GM23338 (cell line): ENCODE measurements at regions not wholly inside any gene's neighbourhood (a gene's known extent, or its start where the extent isn't known, plus 50 kb on each side); places are given as distances from the start of the nearest gene placed in this dataset.

Experiments used
- ATAC-seq: fragments of 200-7000 bp; cut with Tn5 transposase; 3 replicates; pipeline ENCODE4 v1.9.1; 2020
- DNase-seq: peaks from one replicate; pipeline ENCODE4 v3.0.0-alpha.2; 2015; ENCODE audit warnings: low spot score
- H2AFZ ChIP-seq: fragments of 200-600 bp; sonication (generic); 2 replicates; pipeline ENCODE4 v1.8.0; 2016; ENCODE audit warnings: antibody characterized with exemption, mild to moderate bottlenecking, moderate library complexity
- H3F3A ChIP-seq: fragments of 200-600 bp; sonication (generic); replicated peaks from 2 replicates; pipeline ENCODE4 v1.8.0; 2017; ENCODE audit warnings: antibody characterized with exemption, mixed run types, low read depth
- H3K27ac ChIP-seq: fragments of 200-600 bp; sonication (generic); 2 replicates; pipeline ENCODE4 v1.6.1; 2016; ENCODE audit warnings: low read depth
- H3K27me3 ChIP-seq: fragments of 200-600 bp; sonication (generic); 2 replicates; pipeline ENCODE4 v1.8.0; 2016; ENCODE audit warnings: mild to moderate bottlenecking, mixed run types, moderate library complexity; ENCODE audit not compliant: insufficient read depth
- H3K36me3 ChIP-seq: fragments of 200-600 bp; sonication (generic); 2 replicates; pipeline ENCODE4 v1.8.0; 2016; ENCODE audit warnings: mild to moderate bottlenecking; ENCODE audit not compliant: insufficient read depth
- H3K4me1 ChIP-seq: fragments of 200-600 bp; sonication (generic); 2 replicates; pipeline ENCODE4 v1.8.0; 2016; ENCODE audit warnings: mild to moderate bottlenecking, moderate library complexity; ENCODE audit not compliant: insufficient read depth
- H3K4me2 ChIP-seq: fragments of 200-600 bp; sonication (generic); 2 replicates; pipeline ENCODE4 v1.7.1; 2017; ENCODE audit warnings: mixed run types
- H3K4me3 ChIP-seq: fragments of 200-600 bp; sonication (generic); 2 replicates; pipeline ENCODE4 v1.6.1; 2016; ENCODE audit warnings: mixed run types
- H3K79me2 ChIP-seq: fragments of 200-600 bp; sonication (generic); replicated peaks from 2 replicates; pipeline ENCODE4 v1.8.0; 2017; ENCODE audit warnings: mild to moderate bottlenecking; ENCODE audit not compliant: insufficient read depth
- H3K9me2 ChIP-seq: fragments of 200-600 bp; sonication (generic); 2 replicates; pipeline ENCODE4 v1.8.0; 2017; ENCODE audit not compliant: insufficient read depth
- H4K20me1 ChIP-seq: fragments of 200-600 bp; sonication (generic); replicated peaks from 2 replicates; pipeline ENCODE4 v1.8.0; 2017; ENCODE audit warnings: mild to moderate bottlenecking; ENCODE audit not compliant: insufficient read depth
- H3K27ac Mint-ChIP-seq: 2 replicates; pipeline ENCODE4 v1.8.0; 2020; ENCODE audit warnings: inconsistent platforms, mild to moderate bottlenecking, moderate library complexity, mixed read lengths
- H3K27me3 Mint-ChIP-seq: 3 replicates; pipeline ENCODE4 v1.8.0; 2022; ENCODE audit warnings: low read depth, mild to moderate bottlenecking, moderate library complexity, mixed read lengths, inconsistent platforms; ENCODE audit not compliant: insufficient read depth, poor library complexity
- H3K36me3 Mint-ChIP-seq: 3 replicates; pipeline ENCODE4 v1.8.0; 2021; ENCODE audit warnings: low read depth, mild to moderate bottlenecking, inconsistent platforms, moderate library complexity, mixed read lengths
- H3K4me1 Mint-ChIP-seq: 3 replicates; pipeline ENCODE4 v1.8.0; 2020; ENCODE audit warnings: mild to moderate bottlenecking, inconsistent platforms, mixed read lengths
- H3K4me3 Mint-ChIP-seq: 3 replicates; pipeline ENCODE4 v1.8.0; 2021; ENCODE audit warnings: moderate library complexity, mild to moderate bottlenecking, inconsistent platforms, mixed read lengths
- H3K9me3 Mint-ChIP-seq: 3 replicates; pipeline ENCODE4 v1.8.0; 2020; ENCODE audit warnings: moderate library complexity, mild to moderate bottlenecking, inconsistent platforms, mixed read lengths
- CREB1 ChIP-seq: fragments of 250-450 bp; sonication (Bioruptor Pico); IDR thresholded peaks from 2 replicates; pipeline ENCODE4 v1.5.0; 2020; ENCODE audit warnings: low read depth, mild to moderate bottlenecking, moderate library complexity
- EZH2 ChIP-seq: fragments of 200-600 bp; sonication (generic); IDR thresholded peaks from one replicate; pipeline ENCODE4 v1.8.0; 2017; ENCODE audit warnings: antibody characterized with exemption, mild to moderate bottlenecking, low read depth; ENCODE audit not compliant: unreplicated experiment
- EZH2phosphoT487 ChIP-seq: fragments of 200-600 bp; sonication (generic); IDR thresholded peaks from one replicate; pipeline ENCODE4 v1.8.1; 2018; ENCODE audit warnings: antibody characterized with exemption; ENCODE audit not compliant: unreplicated experiment
- JUNB ChIP-seq: IDR thresholded peaks from one replicate; pipeline ENCODE4 v1.6.1; 2016; ENCODE audit warnings: antibody characterized with exemption; ENCODE audit not compliant: unreplicated experiment
- NANOG ChIP-seq: IDR thresholded peaks from 2 replicates; pipeline ENCODE4 v1.6.1; 2016; ENCODE audit warnings: antibody characterized with exemption, borderline replicate concordance
- POLR2AphosphoS5 ChIP-seq: IDR thresholded peaks from 2 replicates; pipeline ENCODE4 v1.6.1; 2016; ENCODE audit warnings: antibody characterized with exemption, low read depth
- STAT1 ChIP-seq: IDR thresholded peaks from one replicate; pipeline ENCODE4 v1.6.1; 2016; ENCODE audit warnings: antibody characterized with exemption; ENCODE audit not compliant: unreplicated experiment
- ZNF114 ChIP-seq: fragments of 250-450 bp; sonication (Bioruptor Pico); IDR thresholded peaks from 2 replicates; pipeline ENCODE4 v1.5.0; 2020; ENCODE audit warnings: mild to moderate bottlenecking, moderate library complexity
- ZNF331 ChIP-seq: fragments of 250-450 bp; sonication (Bioruptor Pico); IDR thresholded peaks from 2 replicates; pipeline ENCODE4 v1.5.0; 2020; ENCODE audit warnings: low read depth, mild to moderate bottlenecking, moderate library complexity
- TF ChIP-seq, protein P1 (sequence below): IDR thresholded peaks from one replicate; pipeline ENCODE4 v1.6.1; 2018; ENCODE audit warnings: antibody characterized with exemption; ENCODE audit not compliant: unreplicated experiment
- TF ChIP-seq, protein P2 (sequence below): IDR thresholded peaks from 2 replicates; pipeline ENCODE4 v1.6.1; 2016; ENCODE audit warnings: antibody characterized with exemption
- TF ChIP-seq, protein P3 (sequence below), 2 experiments: fragments of 200-600 bp in 1 of 2; sonication (generic) in 1 of 2; conservative IDR thresholded peaks; 2 replicates each; pipeline versions ENCODE4 v1.5.1 to v1.6.1; 2016 to 2017; ENCODE audit warnings: antibody characterized with exemption in 2 of 2, low read depth in 2 of 2, mild to moderate bottlenecking in 2 of 2, moderate library complexity in 1 of 2
- TF ChIP-seq, protein P4 (sequence below): fragments of 250-450 bp; sonication (Bioruptor Pico); IDR thresholded peaks from 2 replicates; pipeline ENCODE4 v1.5.0; 2020; ENCODE audit warnings: mild to moderate bottlenecking, moderate library complexity

DNA sequence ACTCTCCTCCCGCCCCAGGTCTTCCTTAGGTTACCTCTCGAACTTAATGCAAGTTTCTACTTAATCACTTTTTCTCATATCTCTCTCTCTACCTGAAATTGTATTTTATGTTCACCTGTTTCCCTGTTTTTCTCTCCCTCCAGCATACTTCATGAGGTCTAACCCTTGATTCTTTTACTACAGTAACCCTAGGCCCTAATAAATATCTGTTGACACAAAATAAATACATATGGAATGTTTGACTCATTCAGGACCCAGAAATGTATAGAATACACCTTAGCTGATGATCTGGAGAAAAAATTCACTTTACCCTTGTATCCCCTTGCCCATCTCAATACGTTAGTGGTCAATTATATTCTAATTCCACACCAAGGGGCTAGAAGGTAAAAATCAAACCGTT lies 250.9 kb upstream of the PTGER4 start (continued):
- TF ChIP-seq ZNF331 (no peak), ZNF114 (CRISPR knock-in tag) (no peak), EZH2 (no peak), EZH2phosphoT487 (no peak), JUNB (no peak)

DNA sequence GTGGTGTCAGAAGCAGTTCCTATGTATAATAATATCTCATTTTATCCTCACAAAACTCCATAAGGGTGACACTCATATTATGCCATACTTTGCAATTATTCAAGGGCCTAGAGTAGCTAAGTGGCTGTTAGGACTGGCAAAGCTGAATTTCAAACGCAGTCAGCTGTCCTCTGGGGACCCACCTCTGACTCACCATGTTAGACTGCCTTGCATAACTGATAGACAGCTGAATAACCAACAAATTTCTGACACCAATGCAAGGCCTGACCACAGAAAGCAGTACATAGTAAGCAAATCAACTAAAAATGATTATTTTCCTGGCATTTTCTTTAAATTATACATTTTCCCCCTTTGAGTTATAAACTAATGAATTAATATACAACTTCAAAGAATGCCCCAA lies 251.6 kb upstream of the PTGER4 start:
- H3K27me3 ChIP-seq: no peaks in the 10 kb centered on the region
- ATAC-seq: no peak

More for the DNA sequence above, 251.6 kb upstream of the PTGER4 start:
- H3K9me3 Mint-ChIP-seq: peaks cover 27% of the 10 kb centered on the region
- no peaks in the 10 kb centered on the region for H3K27me3 Mint-ChIP-seq
- no peak overlapping the region for H2AFZ ChIP-seq
- TF ChIP-seq EZH2 (no peak), POLR2AphosphoS5 (no peak), EZH2phosphoT487 (no peak), NANOG (no peak), ZNF331 (no peak), STAT1 (no peak), JUNB (no peak), CREB1 (no peak), ZNF114 (CRISPR knock-in tag) (no peak)
- TF ChIP-seq, protein P1, sequence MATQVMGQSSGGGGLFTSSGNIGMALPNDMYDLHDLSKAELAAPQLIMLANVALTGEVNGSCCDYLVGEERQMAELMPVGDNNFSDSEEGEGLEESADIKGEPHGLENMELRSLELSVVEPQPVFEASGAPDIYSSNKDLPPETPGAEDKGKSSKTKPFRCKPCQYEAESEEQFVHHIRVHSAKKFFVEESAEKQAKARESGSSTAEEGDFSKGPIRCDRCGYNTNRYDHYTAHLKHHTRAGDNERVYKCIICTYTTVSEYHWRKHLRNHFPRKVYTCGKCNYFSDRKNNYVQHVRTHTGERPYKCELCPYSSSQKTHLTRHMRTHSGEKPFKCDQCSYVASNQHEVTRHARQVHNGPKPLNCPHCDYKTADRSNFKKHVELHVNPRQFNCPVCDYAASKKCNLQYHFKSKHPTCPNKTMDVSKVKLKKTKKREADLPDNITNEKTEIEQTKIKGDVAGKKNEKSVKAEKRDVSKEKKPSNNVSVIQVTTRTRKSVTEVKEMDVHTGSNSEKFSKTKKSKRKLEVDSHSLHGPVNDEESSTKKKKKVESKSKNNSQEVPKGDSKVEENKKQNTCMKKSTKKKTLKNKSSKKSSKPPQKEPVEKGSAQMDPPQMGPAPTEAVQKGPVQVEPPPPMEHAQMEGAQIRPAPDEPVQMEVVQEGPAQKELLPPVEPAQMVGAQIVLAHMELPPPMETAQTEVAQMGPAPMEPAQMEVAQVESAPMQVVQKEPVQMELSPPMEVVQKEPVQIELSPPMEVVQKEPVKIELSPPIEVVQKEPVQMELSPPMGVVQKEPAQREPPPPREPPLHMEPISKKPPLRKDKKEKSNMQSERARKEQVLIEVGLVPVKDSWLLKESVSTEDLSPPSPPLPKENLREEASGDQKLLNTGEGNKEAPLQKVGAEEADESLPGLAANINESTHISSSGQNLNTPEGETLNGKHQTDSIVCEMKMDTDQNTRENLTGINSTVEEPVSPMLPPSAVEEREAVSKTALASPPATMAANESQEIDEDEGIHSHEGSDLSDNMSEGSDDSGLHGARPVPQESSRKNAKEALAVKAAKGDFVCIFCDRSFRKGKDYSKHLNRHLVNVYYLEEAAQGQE: no peak
- TF ChIP-seq, protein P2, sequence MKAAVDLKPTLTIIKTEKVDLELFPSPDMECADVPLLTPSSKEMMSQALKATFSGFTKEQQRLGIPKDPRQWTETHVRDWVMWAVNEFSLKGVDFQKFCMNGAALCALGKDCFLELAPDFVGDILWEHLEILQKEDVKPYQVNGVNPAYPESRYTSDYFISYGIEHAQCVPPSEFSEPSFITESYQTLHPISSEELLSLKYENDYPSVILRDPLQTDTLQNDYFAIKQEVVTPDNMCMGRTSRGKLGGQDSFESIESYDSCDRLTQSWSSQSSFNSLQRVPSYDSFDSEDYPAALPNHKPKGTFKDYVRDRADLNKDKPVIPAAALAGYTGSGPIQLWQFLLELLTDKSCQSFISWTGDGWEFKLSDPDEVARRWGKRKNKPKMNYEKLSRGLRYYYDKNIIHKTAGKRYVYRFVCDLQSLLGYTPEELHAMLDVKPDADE: no peak
- TF ChIP-seq, protein P3, sequence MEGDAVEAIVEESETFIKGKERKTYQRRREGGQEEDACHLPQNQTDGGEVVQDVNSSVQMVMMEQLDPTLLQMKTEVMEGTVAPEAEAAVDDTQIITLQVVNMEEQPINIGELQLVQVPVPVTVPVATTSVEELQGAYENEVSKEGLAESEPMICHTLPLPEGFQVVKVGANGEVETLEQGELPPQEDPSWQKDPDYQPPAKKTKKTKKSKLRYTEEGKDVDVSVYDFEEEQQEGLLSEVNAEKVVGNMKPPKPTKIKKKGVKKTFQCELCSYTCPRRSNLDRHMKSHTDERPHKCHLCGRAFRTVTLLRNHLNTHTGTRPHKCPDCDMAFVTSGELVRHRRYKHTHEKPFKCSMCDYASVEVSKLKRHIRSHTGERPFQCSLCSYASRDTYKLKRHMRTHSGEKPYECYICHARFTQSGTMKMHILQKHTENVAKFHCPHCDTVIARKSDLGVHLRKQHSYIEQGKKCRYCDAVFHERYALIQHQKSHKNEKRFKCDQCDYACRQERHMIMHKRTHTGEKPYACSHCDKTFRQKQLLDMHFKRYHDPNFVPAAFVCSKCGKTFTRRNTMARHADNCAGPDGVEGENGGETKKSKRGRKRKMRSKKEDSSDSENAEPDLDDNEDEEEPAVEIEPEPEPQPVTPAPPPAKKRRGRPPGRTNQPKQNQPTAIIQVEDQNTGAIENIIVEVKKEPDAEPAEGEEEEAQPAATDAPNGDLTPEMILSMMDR (conservative IDR thresholded peaks at IDR 0.05; ENCODE audit: low read depth in 2 of 2): no peak
- TF ChIP-seq, protein P4, sequence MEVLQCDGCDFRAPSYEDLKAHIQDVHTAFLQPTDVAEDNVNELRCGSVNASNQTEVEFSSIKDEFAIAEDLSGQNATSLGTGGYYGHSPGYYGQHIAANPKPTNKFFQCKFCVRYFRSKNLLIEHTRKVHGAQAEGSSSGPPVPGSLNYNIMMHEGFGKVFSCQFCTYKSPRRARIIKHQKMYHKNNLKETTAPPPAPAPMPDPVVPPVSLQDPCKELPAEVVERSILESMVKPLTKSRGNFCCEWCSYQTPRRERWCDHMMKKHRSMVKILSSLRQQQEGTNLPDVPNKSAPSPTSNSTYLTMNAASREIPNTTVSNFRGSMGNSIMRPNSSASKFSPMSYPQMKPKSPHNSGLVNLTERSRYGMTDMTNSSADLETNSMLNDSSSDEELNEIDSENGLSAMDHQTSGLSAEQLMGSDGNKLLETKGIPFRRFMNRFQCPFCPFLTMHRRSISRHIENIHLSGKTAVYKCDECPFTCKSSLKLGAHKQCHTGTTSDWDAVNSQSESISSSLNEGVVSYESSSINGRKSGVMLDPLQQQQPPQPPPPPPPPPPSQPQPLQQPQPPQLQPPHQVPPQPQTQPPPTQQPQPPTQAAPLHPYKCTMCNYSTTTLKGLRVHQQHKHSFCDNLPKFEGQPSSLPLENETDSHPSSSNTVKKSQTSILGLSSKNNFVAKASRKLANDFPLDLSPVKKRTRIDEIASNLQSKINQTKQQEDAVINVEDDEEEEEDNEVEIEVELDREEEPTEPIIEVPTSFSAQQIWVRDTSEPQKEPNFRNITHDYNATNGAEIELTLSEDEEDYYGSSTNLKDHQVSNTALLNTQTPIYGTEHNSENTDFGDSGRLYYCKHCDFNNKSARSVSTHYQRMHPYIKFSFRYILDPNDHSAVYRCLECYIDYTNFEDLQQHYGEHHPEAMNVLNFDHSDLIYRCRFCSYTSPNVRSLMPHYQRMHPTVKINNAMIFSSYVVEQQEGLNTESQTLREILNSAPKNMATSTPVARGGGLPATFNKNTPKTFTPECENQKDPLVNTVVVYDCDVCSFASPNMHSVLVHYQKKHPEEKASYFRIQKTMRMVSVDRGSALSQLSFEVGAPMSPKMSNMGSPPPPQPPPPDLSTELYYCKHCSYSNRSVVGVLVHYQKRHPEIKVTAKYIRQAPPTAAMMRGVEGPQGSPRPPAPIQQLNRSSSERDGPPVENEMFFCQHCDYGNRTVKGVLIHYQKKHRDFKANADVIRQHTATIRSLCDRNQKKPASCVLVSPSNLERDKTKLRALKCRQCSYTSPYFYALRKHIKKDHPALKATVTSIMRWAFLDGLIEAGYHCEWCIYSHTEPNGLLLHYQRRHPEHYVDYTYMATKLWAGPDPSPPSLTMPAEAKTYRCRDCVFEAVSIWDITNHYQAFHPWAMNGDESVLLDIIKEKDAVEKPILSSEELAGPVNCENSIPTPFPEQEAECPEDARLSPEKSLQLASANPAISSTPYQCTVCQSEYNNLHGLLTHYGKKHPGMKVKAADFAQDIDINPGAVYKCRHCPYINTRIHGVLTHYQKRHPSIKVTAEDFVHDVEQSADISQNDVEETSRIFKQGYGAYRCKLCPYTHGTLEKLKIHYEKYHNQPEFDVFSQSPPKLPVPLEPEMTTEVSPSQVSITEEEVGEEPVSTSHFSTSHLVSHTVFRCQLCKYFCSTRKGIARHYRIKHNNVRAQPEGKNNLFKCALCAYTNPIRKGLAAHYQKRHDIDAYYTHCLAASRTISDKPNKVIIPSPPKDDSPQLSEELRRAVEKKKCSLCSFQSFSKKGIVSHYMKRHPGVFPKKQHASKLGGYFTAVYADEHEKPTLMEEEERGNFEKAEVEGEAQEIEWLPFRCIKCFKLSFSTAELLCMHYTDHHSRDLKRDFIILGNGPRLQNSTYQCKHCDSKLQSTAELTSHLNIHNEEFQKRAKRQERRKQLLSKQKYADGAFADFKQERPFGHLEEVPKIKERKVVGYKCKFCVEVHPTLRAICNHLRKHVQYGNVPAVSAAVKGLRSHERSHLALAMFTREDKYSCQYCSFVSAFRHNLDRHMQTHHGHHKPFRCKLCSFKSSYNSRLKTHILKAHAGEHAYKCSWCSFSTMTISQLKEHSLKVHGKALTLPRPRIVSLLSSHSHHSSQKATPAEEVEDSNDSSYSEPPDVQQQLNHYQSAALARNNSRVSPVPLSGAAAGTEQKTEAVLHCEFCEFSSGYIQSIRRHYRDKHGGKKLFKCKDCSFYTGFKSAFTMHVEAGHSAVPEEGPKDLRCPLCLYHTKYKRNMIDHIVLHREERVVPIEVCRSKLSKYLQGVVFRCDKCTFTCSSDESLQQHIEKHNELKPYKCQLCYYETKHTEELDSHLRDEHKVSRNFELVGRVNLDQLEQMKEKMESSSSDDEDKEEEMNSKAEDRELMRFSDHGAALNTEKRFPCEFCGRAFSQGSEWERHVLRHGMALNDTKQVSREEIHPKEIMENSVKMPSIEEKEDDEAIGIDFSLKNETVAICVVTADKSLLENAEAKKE (CRISPR knock-in tag): no peak
- H3K4me3 Mint-ChIP-seq: no peak overlapping the region
- H3K27ac ChIP-seq: no peak overlapping the region
- H3K36me3 Mint-ChIP-seq: peaks cover 19% of the 10 kb centered on the region; the same call in 2 of the 3 replicates
- H4K20me1 ChIP-seq: no peaks in the 10 kb centered on the region
- H3F3A ChIP-seq: no peaks in the 10 kb centered on the region
- H3K4me1 Mint-ChIP-seq: peaks cover 8% of the 10 kb centered on the region; the same call in 2 of the 3 replicates
- no peak for DNase-seq
- no peaks in the 10 kb centered on the region; the same call in 1 of the 2 replicates for H3K36me3 ChIP-seq
- no peaks in the 10 kb centered on the region for H3K79me2 ChIP-seq
- no peak overlapping the region for H3K4me3 ChIP-seq
- H3K9me2 ChIP-seq: peaks cover 11% of the 10 kb centered on the region
- H3K4me2 ChIP-seq: no peak overlapping the region
- H3K4me1 ChIP-seq: 0 out of 2 replicates have a peak, but pooled peaks cover 4% of the 10 kb centered on the region
- no peak overlapping the region for H3K27ac Mint-ChIP-seq
